T-helper 2 cell treated with Interferon-gamma antibody and Interleukin-4, amounts not matched to agents 100 ng/mL and 5 ng/mL, for 36 hours (primary cell): ENCODE measurements at regions not wholly inside any gene's neighbourhood (a gene's known extent, or its start where the extent isn't known, plus 50 kb on each side); places are given as distances from the start of the nearest gene placed in this dataset.
"Not testable (repeated sequence)": the region's sequence is repeated elsewhere in the genome, so short reads cannot be mapped to it uniquely, and the experiment has no call there.

Source experiments
- intact Hi-C: fragments of 100-400 bp; cut with micrococcal nuclease; formaldehyde crosslinking; loops from one replicate; pipeline ENCODE4 v1.15.1; 2023

- intact Hi-C loops, result no loop called here
Observed at GRCh38 chr15:57767481-57767880, 61.0 kb downstream of the POLR2M start.

- intact Hi-C loops, result no loop called here
Observed at GRCh38 chr15:57769266-57769665, 62.8 kb downstream of the POLR2M start.

- intact Hi-C loops, result no loop called here
Observed at GRCh38 chr15:57770495-57770894, 64.0 kb downstream of the POLR2M start.

- intact Hi-C loops, result no loop called here
Observed at GRCh38 chr15:57772223-57772957, 65.9 kb downstream of the POLR2M start.

- intact Hi-C loops, result no loop called here
Observed at GRCh38 chr15:57773051-57773450, 66.5 kb downstream of the POLR2M start.

GRCh38 chr15:57777003-57777402, 70.5 kb downstream of the POLR2M start:
- intact Hi-C loops, result no loop called here

- intact Hi-C loops, result no loop called here
Observed at GRCh38 chr15:57780471-57780870, 74.0 kb downstream of the POLR2M start.

- intact Hi-C loops, result no loop called here
Observed at GRCh38 chr15:57782731-57783130, 76.2 kb downstream of the POLR2M start.

- intact Hi-C loops, result no loop called here
Observed at GRCh38 chr15:57784081-57784511, 77.6 kb downstream of the POLR2M start.

- intact Hi-C loops, result no loop called here
Observed at GRCh38 chr15:57785039-57785438, 78.5 kb downstream of the POLR2M start.

- intact Hi-C loops, result no loop called here
Observed at GRCh38 chr15:57785959-57786358, 79.4 kb downstream of the POLR2M start.

- intact Hi-C loops, result no loop called here
Observed at GRCh38 chr15:57789225-57789624, 82.7 kb downstream of the POLR2M start.

- intact Hi-C loops, result no loop called here
Observed at GRCh38 chr15:57792724-57793449, 86.4 kb downstream of the POLR2M start.

- intact Hi-C loops, result no loop called here
Observed at GRCh38 chr15:57795261-57795660, 88.7 kb downstream of the POLR2M start.

GRCh38 chr15:57796146-57796545, 89.6 kb downstream of the POLR2M start:
- intact Hi-C loops, result no loop called here

- intact Hi-C loops, result no loop called here
Observed at GRCh38 chr15:57797110-57797509, 90.6 kb downstream of the POLR2M start.

- intact Hi-C loops, result no loop called here
Observed at GRCh38 chr15:57797568-57798267, 91.2 kb downstream of the POLR2M start.

- intact Hi-C loops, result no loop called here
Observed at GRCh38 chr15:57806003-57806402, 99.5 kb downstream of the POLR2M start.

- intact Hi-C loops, result not testable (repeated sequence)
Observed at GRCh38 chr15:57809285-57809684, 102.8 kb downstream of the POLR2M start.

GRCh38 chr15:57816599-57816998, 110.1 kb downstream of the POLR2M start:
- intact Hi-C loops, result no loop called here

- intact Hi-C loops, result no loop called here
Observed at GRCh38 chr15:57819646-57820045, 113.1 kb downstream of the POLR2M start.

GRCh38 chr15:57820119-57820518, 113.6 kb downstream of the POLR2M start:
- intact Hi-C loops, result no loop called here
